Mucosa of descending colon (tissue), 3 donors: ENCODE measurements at regions not wholly inside any gene's neighbourhood (a gene's known extent, or its start where the extent isn't known, plus 50 kb on each side); places are given as distances from the start of the nearest gene placed in this dataset.

ENCODE experiments used
- ATAC-seq: fragments of 200-7000 bp; cut with Tn5 transposase; one replicate; pipeline ENCODE4 v1.9.1; 2020; ENCODE audit warnings: mild to moderate bottlenecking, moderate library complexity
- DNase-seq, 3 donors: peaks; one replicate each; pipeline ENCODE4 v3.0.0-alpha.2; 2020
- H3K36me3 ChIP-seq: fragments of 200-600 bp; one replicate; pipeline ENCODE4 v1.8.0; 2021; ENCODE audit warnings: low read depth, mild to moderate bottlenecking
- H3K4me1 ChIP-seq: fragments of 200-600 bp; one replicate; pipeline ENCODE4 v1.8.0; 2021; ENCODE audit warnings: low read depth, mild to moderate bottlenecking
- H3K4me3 ChIP-seq: fragments of 200-600 bp; one replicate; pipeline ENCODE4 v1.8.0; 2021; ENCODE audit warnings: mild to moderate bottlenecking
- H3K9me3 ChIP-seq: fragments of 200-600 bp; one replicate; pipeline ENCODE4 v1.8.0; 2021; ENCODE audit warnings: mild to moderate bottlenecking
- CTCF ChIP-seq: fragments of 200-600 bp; IDR thresholded peaks from one replicate; pipeline ENCODE4 v1.8.0; 2022; ENCODE audit warnings: antibody characterized with exemption, mild to moderate bottlenecking
- intact Hi-C, 2 donors: fragments of 100-400 bp; cut with DNase I in 1 of 2; cut with micrococcal nuclease in 1 of 2; formaldehyde crosslinking; loops; one replicate each; pipeline versions ENCODE4 v1.11.0 to v1.11.1; 2022; cut with DNase I, micrococcal nuclease
- donor health status: DM: no; HTN: no; CAD: no; lungs with moderate emphysema.
- donor health status: DM: no; HTN: no; CAD: no.
- donor health status: DM: no; HTN: yes; CAD: no.

GRCh38 chr18:51540562-51540961, 343.1 kb upstream of the MEX3C start:
- DNase-seq (no peak), ATAC-seq (no peak)
- intact Hi-C loops, result no loop called here
- no peaks in the 10 kb centered on the region for H3K36me3 ChIP-seq
- H3K4me1 ChIP-seq, result no peaks in the 10 kb centered on the region
- no peak for TF ChIP-seq CTCF
- no peaks in the 10 kb centered on the region for H3K9me3 ChIP-seq
- H3K4me3 ChIP-seq, result no peak overlapping the region

GRCh38 chr18:51541230-51541629, 343.7 kb upstream of the MEX3C start:
- H3K9me3 ChIP-seq, result no peaks in the 10 kb centered on the region
- DNase-seq (no peak), ATAC-seq (no peak)
- H3K4me3 ChIP-seq, result no peak overlapping the region
- H3K4me1 ChIP-seq, result no peaks in the 10 kb centered on the region
- H3K36me3 ChIP-seq, result no peaks in the 10 kb centered on the region
- no peak for TF ChIP-seq CTCF
- intact Hi-C loops, result no loop called here

- intact Hi-C loops, result no loop called here
- Histone ChIP-seq H3K4me1 (no peaks in the 10 kb centered on the region), H3K9me3 (no peaks in the 10 kb centered on the region), H3K36me3 (no peaks in the 10 kb centered on the region), H3K4me3 (no peak overlapping the region)
- no peak for TF ChIP-seq CTCF
- ATAC-seq (no peak), DNase-seq (no peak)
Observed at GRCh38 chr18:51543658-51544155, 346.2 kb upstream of the MEX3C start.

- Histone ChIP-seq H3K36me3 (no peaks in the 10 kb centered on the region), H3K4me3 (no peak overlapping the region), H3K9me3 (no peaks in the 10 kb centered on the region), H3K4me1 (no peaks in the 10 kb centered on the region)
- ATAC-seq (no peak), DNase-seq (no peak)
- no peak for TF ChIP-seq CTCF
- intact Hi-C loops, result no loop called here
Observed at GRCh38 chr18:51545446-51545845, 348.0 kb upstream of the MEX3C start.

- intact Hi-C loops, result no loop called here
- DNase-seq, result no peak
- ATAC-seq, result no peak
- TF ChIP-seq CTCF, result no peak
- no peaks in the 10 kb centered on the region for H3K9me3 ChIP-seq
- H3K4me1 ChIP-seq, result no peaks in the 10 kb centered on the region
- H3K4me3 ChIP-seq, result no peak overlapping the region
- no peaks in the 10 kb centered on the region for H3K36me3 ChIP-seq
Observed at GRCh38 chr18:51559198-51559901, 361.9 kb upstream of the MEX3C start.

- Histone ChIP-seq H3K4me1 (no peaks in the 10 kb centered on the region), H3K36me3 (no peaks in the 10 kb centered on the region), H3K4me3 (no peak overlapping the region), H3K9me3 (no peaks in the 10 kb centered on the region)
- intact Hi-C loops, result no loop called here
- DNase-seq (no peak), ATAC-seq (no peak)
- TF ChIP-seq CTCF, result no peak
Observed at GRCh38 chr18:51559902-51560287, 362.4 kb upstream of the MEX3C start.
